ENCODE measurements at regions not wholly inside any gene's neighbourhood (a gene's known extent, or its start where the extent isn't known, plus 50 kb on each side); places are given as distances from the start of the nearest gene placed in this dataset.

GRCh38 chr10:94205396-94205831 lies 157.3 kb downstream of the NOC3L start:
- no peak for TF ChIP-seq CTCF (conservative IDR thresholded peaks at IDR 0.05; ENCODE audit: low read depth, low read length)
- TF ChIP-seq EZH2 (IDR thresholded peaks at IDR 0.05; ENCODE audit: borderline replicate concordance, low read depth, low read length, poor library complexity, severe bottlenecking): no peak
